Stimulated activated CD4-positive, alpha-beta T cell treated with anti-CD3 and anti-CD28 coated beads, Interleukin-15, amount 100 ng/mL, for 48 hours (primary cell): ENCODE measurements at regions not wholly inside any gene's neighbourhood (a gene's known extent, or its start where the extent isn't known, plus 50 kb on each side); places are given as distances from the start of the nearest gene placed in this dataset.
"Not testable (repeated sequence)": the region's sequence is repeated elsewhere in the genome, so short reads cannot be mapped to it uniquely, and the experiment has no call there.

Experiments
- DNase-seq, 2 donors: peaks; one replicate each; pipeline ENCODE4 v3.0.0-alpha.2; 2020; ENCODE audit warnings: low read depth in 2 of 2

DNA sequence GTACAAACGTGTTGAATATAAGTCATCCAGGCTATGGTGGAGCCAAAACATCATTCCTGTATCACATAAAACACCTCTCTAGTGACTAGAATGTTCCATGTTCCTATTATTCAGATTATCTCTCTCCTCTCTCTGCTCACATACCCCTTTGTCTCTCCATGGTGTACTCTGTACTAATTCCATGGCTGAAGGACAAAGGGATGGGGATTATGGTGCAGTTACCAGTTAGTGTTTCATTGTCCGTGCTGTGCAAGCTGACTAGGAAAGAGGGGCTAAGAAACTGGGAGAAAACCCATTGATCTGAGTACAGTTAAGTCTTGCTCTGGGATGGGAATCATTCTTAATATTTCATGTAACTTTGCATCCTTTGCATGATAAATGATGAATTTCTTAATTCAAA, 397.4 kb upstream of the NOX3 start:
- no peak for DNase-seq

GRCh38 chr6:155850408-155850841, 394.8 kb upstream of the NOX3 start:
- DNase-seq, result no peak

DNA sequence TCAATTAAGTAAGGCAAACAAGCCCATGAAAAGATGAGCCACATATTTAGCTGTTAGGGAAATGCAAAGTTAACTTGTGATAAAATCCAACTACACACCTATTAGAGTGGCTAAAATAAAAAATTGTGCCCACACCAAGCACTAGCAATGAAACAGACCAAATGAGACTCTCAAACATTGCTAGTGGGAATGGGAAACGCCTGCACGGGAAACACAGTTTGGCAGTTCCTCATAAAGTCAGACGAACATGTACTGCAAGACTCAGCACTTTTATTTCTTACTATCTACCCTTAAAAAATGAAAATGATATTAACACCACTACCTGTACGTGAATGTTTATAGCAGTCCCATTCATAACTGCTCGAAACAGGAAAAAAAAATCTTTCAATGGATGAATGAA, 392.1 kb upstream of the NOX3 start:
- DNase-seq, result no peak

- no peak for DNase-seq
Observed at GRCh38 chr6:155837474-155837873, 381.8 kb upstream of the NOX3 start.

GRCh38 chr6:155832596-155832995, 377.0 kb upstream of the NOX3 start:
- no peak for DNase-seq

- no peak for DNase-seq
Observed at GRCh38 chr6:155830531-155830930, 374.9 kb upstream of the NOX3 start.

GRCh38 chr6:155829646-155830045, 374.0 kb upstream of the NOX3 start:
- DNase-seq, result no peak

GRCh38 chr6:155828989-155829388, 373.4 kb upstream of the NOX3 start:
- no peak for DNase-seq

DNA sequence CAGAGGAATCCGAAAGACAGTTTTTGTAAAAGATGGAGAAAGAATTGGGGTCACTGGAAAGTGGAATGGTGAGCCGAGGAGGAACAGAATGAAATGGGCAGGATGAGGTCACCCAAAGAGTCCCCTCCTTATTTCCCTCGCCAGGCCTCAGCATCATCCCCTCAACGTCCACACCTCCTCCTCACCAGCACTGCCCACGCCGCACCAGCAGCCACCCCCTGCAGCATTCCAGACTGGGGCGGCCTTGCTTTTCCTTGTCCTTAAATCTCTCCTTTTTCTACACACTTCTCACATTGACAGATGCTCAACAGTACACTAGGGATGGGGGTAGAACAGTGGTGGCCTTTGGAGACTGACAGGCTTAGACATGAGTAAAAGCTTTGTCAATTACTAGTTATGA, 363.1 kb upstream of the NOX3 start:
- DNase-seq, result no peak

DNA sequence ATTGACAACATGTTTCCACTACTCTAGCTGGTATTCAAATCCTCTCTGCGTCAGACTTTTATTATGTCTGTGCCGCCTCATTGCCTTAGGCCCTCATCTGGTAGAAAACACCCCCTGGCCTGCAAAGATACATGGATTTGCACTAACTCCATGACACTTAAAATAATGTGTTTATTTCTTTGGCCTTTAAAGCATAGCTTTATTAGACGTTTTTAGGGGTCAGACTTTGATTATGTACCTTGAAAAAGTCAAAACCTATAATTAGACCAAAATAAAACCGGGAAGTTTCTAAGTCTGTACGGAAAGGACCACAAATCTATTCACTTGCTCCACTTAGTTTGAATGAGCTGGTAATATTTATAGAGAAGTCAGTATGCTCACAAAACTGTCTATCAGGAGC, 357.9 kb upstream of the NOX3 start:
- DNase-seq, result no peak

- DNase-seq, result no peak
Observed at GRCh38 chr6:155807243-155807642, 351.6 kb upstream of the NOX3 start.

DNA sequence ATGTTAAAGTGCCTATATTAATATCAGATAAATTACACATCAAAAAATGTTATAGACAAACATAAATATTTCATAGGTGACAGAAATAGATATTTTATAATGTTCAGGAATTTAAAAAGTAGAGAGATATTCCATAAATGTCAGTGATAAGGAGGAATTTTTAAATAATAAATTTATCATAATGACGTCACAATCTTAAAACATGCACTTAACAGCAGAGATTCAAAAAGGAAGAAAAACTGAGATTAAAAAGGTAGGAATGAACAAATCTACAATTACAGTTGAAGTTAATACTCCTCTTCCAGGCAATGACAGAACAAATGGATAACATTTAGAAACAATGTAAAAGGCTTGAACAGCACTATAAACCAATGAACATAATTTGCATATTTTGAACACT, 345.4 kb upstream of the NOX3 start:
- DNase-seq, result no peak

DNA sequence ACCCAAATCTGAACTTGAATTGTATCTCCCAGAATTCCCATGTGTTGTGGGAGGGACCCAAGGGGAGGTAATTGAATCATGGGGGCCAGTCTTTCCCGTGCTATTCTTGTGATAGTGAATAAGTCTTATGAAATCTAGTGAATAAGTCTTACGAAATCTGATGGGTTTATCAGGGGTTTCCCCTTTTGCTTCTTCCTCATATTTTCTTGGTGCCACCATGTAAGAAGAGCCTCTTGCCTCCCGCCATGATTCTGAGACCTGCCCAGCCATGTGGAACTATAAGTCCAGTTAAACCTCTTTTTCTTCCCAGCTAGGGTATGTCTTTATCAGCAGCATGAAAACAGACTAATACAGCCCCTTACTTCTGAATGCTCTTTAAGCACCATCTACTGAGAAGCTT, 343.2 kb upstream of the NOX3 start:
- not testable (repeated sequence) for DNase-seq

- DNase-seq, result no peak
Observed at GRCh38 chr6:155795173-155795796, 339.6 kb upstream of the NOX3 start.

- no peak for DNase-seq
Observed at GRCh38 chr6:155791891-155792290, 336.3 kb upstream of the NOX3 start.

- no peak for DNase-seq
Observed at GRCh38 chr6:155791186-155791585, 335.5 kb upstream of the NOX3 start.

- no peak for DNase-seq
Observed at GRCh38 chr6:155787168-155787567, 331.5 kb upstream of the NOX3 start.

- no peak for DNase-seq
Observed at GRCh38 chr6:155786528-155786927, 330.9 kb upstream of the NOX3 start.

GRCh38 chr6:155782739-155783459, 327.3 kb upstream of the NOX3 start:
- no peak for DNase-seq

DNA sequence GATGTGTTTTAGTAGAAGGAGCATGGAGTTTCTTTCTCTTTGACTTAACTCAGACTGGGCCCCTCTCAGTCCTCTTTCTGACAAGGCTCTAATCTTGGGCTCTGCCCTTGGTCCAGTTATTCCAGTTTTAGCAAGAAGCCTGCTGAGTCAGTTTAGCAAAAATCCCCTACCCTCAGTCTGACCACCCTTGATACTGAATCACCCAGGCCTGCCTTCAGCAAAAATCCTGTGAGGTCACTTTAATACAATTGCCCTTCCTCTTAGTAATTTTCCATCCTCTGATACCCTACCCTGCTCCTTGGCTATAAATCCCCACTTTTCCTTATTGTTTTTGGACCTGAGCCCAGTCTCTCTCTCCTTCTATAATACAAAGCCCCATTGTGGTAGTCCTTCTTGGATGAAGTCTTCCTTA, 326.7 kb upstream of the NOX3 start:
- no peak for DNase-seq

- no peak for DNase-seq
Observed at GRCh38 chr6:155779456-155779855, 323.8 kb upstream of the NOX3 start.

DNA sequence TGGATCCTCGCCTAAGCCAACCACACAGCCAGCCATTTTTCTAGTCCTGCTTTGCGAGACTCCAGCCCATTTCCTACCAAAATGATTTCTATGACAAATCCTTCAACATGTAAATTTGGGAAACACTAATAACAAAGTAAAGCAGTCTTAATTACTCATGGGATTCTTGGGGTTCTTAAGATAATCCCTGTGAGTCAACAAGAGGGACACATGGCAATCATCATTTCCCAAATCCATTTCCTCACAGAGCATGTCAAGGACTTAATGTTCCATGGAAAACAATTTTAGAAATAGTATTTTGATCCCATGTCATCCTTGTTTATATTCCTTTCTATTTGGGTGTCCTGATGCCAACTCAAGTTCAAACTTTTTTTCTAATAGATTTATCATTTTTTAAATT, 322.7 kb upstream of the NOX3 start:
- DNase-seq, result no peak

- no peak for DNase-seq
Observed at GRCh38 chr6:155771822-155772221, 316.2 kb upstream of the NOX3 start.

- DNase-seq, result no peak
Observed at GRCh38 chr6:155770856-155771255, 315.2 kb upstream of the NOX3 start.
